Calu3 (cell line): ENCODE measurements at regions not wholly inside any gene's neighbourhood (a gene's known extent, or its start where the extent isn't known, plus 50 kb on each side); places are given as distances from the start of the nearest gene placed in this dataset.
"Not testable (repeated sequence)": the region's sequence is repeated elsewhere in the genome, so short reads cannot be mapped to it uniquely, and the experiment has no call there.

Experiments
- BruUV-seq: library from RNA; stranded (reverse); fragments of 400-500 nt; replicated peaks from 2 replicates; lab custom pipeline; 2021; lab: Mats Ljungman, UMichigan
- CTCF ChIA-PET: fragments of 300-600 bp; sonication (Branson Sonifier 250); formaldehyde crosslinking; loops from one replicate; lab custom pipeline; 2022; ENCODE audit warnings: antibody characterized with exemption; lab: Charles Lee
- DNase-seq: peaks from one replicate; pipeline ENCODE4 v3.0.0; 2022
- H3K27ac Mint-ChIP-seq: one replicate; pipeline ENCODE4 v1.8.0; 2022; ENCODE audit warnings: mixed read lengths; ENCODE audit not compliant: unreplicated experiment
- H3K27me3 Mint-ChIP-seq: one replicate; pipeline ENCODE4 v1.8.0; 2022; ENCODE audit warnings: mixed read lengths; ENCODE audit not compliant: unreplicated experiment
- H3K36me3 Mint-ChIP-seq: one replicate; pipeline ENCODE4 v1.8.0; 2022; ENCODE audit warnings: mild to moderate bottlenecking, moderate library complexity, mixed read lengths; ENCODE audit not compliant: insufficient read depth, unreplicated experiment
- H3K4me1 Mint-ChIP-seq: one replicate; pipeline ENCODE4 v1.8.0; 2022; ENCODE audit warnings: mild to moderate bottlenecking, low read depth, mixed read lengths; ENCODE audit not compliant: unreplicated experiment
- H3K4me3 Mint-ChIP-seq: one replicate; pipeline ENCODE4 v1.8.0; 2022; ENCODE audit warnings: mild to moderate bottlenecking, low read depth, moderate library complexity, mixed read lengths; ENCODE audit not compliant: unreplicated experiment
- H3K9me3 Mint-ChIP-seq: one replicate; pipeline ENCODE4 v1.8.0; 2022; ENCODE audit warnings: low read depth, mixed read lengths; ENCODE audit not compliant: unreplicated experiment
- intact Hi-C: fragments of 100-400 bp; cut with micrococcal nuclease; formaldehyde crosslinking; loops from one replicate; pipeline ENCODE4 v1.10.0; 2022; ENCODE audit not compliant: unreplicated experiment
- TF ChIP-seq, protein P1 (sequence below): fragments of 200-600 bp; IDR thresholded peaks from one replicate; pipeline ENCODE4 v1.8.0; 2022; ENCODE audit warnings: antibody characterized with exemption; ENCODE audit not compliant: unreplicated experiment

DNA sequence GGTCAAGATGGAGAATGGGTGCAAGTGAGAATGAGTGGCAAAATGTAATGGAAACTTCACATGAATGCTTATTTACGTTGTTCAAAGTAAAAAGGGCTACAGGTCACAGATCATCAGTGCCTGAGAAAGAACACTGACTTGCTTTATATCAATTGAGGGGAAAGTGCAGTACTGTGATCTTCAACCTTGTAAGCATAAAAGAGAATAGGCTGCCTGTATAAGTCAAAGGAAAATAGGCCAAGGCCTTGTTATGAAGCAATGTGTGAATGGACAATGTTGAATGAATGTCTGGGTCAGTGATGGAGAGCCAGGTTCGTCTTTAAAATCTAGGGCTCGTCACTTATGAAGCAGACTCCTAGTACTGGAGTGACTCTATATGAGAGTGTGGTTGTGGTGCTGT lies 158.6 kb upstream of the NT5E start:
- intact Hi-C loops, result no loop called here
- no peaks in the 10 kb centered on the region for H3K36me3 Mint-ChIP-seq
- no peaks in the 10 kb centered on the region for H3K4me1 Mint-ChIP-seq
- BruUV-seq, result no TSS peak
- no peaks in the 10 kb centered on the region for H3K9me3 Mint-ChIP-seq
- peaks cover 20% of the 10 kb centered on the region for H3K27me3 Mint-ChIP-seq
- H3K27ac Mint-ChIP-seq, result no peak overlapping the region
- CTCF ChIA-PET, result no interaction called here
- H3K4me3 Mint-ChIP-seq, result no peak overlapping the region
- DNase-seq, result no peak
- TF ChIP-seq, protein P1, sequence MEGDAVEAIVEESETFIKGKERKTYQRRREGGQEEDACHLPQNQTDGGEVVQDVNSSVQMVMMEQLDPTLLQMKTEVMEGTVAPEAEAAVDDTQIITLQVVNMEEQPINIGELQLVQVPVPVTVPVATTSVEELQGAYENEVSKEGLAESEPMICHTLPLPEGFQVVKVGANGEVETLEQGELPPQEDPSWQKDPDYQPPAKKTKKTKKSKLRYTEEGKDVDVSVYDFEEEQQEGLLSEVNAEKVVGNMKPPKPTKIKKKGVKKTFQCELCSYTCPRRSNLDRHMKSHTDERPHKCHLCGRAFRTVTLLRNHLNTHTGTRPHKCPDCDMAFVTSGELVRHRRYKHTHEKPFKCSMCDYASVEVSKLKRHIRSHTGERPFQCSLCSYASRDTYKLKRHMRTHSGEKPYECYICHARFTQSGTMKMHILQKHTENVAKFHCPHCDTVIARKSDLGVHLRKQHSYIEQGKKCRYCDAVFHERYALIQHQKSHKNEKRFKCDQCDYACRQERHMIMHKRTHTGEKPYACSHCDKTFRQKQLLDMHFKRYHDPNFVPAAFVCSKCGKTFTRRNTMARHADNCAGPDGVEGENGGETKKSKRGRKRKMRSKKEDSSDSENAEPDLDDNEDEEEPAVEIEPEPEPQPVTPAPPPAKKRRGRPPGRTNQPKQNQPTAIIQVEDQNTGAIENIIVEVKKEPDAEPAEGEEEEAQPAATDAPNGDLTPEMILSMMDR, result no peak

DNA sequence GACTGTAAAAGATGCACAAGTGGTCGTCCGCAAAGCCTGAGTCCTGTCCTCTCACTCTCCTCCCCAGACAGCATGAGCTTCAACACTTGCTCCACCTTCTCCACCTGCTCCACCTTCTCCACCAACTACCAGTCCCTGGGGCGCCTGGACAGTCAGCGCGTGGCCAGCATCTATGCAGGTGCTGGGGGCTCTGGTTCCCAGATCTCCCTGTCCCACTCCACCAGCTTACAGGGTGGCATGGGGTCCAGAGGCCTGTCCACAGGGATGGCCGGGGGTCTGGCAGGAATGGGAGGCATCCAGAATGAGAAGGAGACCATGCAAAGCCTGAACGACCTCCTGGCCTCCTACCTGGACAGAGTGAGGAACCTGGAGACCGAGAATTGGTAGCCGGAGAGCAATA lies 162.2 kb upstream of the NT5E start:
- CTCF ChIA-PET, result no interaction called here
- no peak for DNase-seq
- intact Hi-C loops, result no loop called here

DNA sequence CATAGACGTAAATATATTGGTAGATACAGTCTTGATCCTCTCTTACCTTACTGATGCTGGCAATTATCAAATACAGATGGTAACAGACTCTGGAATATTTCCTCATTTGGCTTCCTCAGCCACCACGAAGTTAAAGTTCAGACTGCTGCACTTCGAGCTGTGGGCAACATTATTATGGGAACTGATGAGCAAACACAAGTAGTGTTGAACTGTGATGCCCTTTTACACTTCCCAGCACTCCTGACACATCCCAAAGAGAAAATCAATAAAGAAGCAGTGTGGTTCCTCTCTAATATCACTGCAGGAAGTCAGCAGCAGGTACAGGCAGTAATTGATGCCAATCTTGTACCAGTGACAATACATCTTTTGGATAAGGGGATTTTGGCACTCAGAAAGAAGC lies 162.7 kb upstream of the NT5E start:
- H3K4me1 Mint-ChIP-seq, result no peaks in the 10 kb centered on the region
- peaks cover 5% of the 10 kb centered on the region for H3K9me3 Mint-ChIP-seq
- H3K36me3 Mint-ChIP-seq, result no peaks in the 10 kb centered on the region
- H3K27ac Mint-ChIP-seq, result no peak overlapping the region
- BruUV-seq, result no TSS peak
- intact Hi-C loops, result no loop called here
- no peak for DNase-seq
- CTCF ChIA-PET, result no interaction called here
- no peak overlapping the region for H3K4me3 Mint-ChIP-seq
- TF ChIP-seq, protein P1, result no peak
- H3K27me3 Mint-ChIP-seq, result peaks cover 11% of the 10 kb centered on the region

More for the DNA sequence above, 162.2 kb upstream of the NT5E start:
- peaks cover 5% of the 10 kb centered on the region for H3K9me3 Mint-ChIP-seq
- H3K27ac Mint-ChIP-seq, result no peak overlapping the region
- H3K4me3 Mint-ChIP-seq, result no peak overlapping the region
- no TSS peak for BruUV-seq
- TF ChIP-seq, protein P1, result no peak
- no peaks in the 10 kb centered on the region for H3K4me1 Mint-ChIP-seq
- H3K36me3 Mint-ChIP-seq, result no peaks in the 10 kb centered on the region
- peaks cover 11% of the 10 kb centered on the region for H3K27me3 Mint-ChIP-seq

DNA sequence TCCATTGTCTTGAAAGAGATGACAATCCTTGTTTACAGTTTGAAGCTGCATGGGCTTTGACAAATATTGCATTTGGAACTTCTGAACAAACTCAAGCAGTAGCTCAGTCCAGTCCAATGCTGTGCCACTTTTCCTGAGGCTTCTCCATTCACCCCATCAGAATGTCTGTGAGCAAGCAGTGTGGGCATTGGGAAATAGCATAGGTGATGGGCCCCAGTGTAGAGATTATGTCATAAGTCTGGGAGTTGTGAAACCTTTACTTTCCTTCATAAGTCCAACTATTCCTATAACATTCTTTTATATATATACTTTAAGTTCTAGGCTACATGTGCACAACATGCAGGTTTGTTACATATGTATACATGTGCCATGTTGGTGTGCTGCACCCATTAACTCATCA lies 163.4 kb upstream of the NT5E start:
- peaks cover 11% of the 10 kb centered on the region for H3K27me3 Mint-ChIP-seq
- H3K27ac Mint-ChIP-seq, H3K4me1 Mint-ChIP-seq, intact Hi-C loops, H3K36me3 Mint-ChIP-seq, BruUV-seq, H3K4me3 Mint-ChIP-seq, CTCF ChIA-PET, H3K9me3 Mint-ChIP-seq, DNase-seq: not testable (repeated sequence)

DNA sequence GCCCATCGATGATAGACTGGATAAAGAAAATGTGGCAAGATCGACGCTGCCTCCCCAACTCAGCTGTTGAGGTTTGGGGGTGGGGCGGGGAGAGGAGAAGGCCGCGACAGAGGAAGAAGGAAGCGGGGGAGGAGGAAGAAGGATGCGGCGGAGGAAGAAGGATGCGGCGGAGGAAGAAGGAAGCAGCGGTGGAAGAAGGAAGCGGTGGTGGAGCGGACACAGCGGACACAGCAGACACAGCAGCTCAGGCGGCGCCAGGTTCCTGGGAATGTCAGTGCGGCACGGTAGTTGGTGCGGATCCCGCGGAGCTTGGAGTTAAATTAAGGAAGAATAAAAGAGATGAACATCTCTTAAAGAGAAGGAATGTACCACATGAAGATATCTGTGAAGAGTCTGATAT lies 163.9 kb upstream of the NT5E start:
- H3K36me3 Mint-ChIP-seq, result no peaks in the 10 kb centered on the region
- no peak overlapping the region for H3K27ac Mint-ChIP-seq
- peaks cover 11% of the 10 kb centered on the region for H3K27me3 Mint-ChIP-seq
- intact Hi-C loops, result no loop called here
- no peak overlapping the region for H3K4me3 Mint-ChIP-seq
- no peaks in the 10 kb centered on the region for H3K4me1 Mint-ChIP-seq
- CTCF ChIA-PET, result no interaction called here
- TF ChIP-seq, protein P1, result no peak
- no TSS peak for BruUV-seq
- H3K9me3 Mint-ChIP-seq, result peaks cover 5% of the 10 kb centered on the region
- no peak for DNase-seq
